ENCODE measurements at regions not wholly inside any gene's neighbourhood (a gene's known extent, or its start where the extent isn't known, plus 50 kb on each side); places are given as distances from the start of the nearest gene placed in this dataset.

- peak in 1 of 3 experiments; percentile 23 for TF ChIP-seq YY1 (IDR thresholded peaks at IDR 0.05; ENCODE audit: borderline replicate concordance in 1 of 3, control insufficient read depth in 1 of 3, extremely low read depth in 1 of 3, insufficient read depth in 3 of 3, insufficient read length in 1 of 3, insufficient replicate concordance in 2 of 3, low read depth in 1 of 3, low read length in 2 of 3)
- peak; percentile 58 for TF ChIP-seq RBBP5 (IDR thresholded peaks at IDR 0.05; ENCODE audit: borderline replicate concordance, insufficient read depth, low read length, poor library complexity, severe bottlenecking)
- TF ChIP-seq GABPB1 (CRISPR knock-in tag; IDR thresholded peaks at IDR 0.05) = no peak
- peak; percentile 63 for TF ChIP-seq CCNT2 (IDR thresholded peaks at IDR 0.05; ENCODE audit: borderline replicate concordance, extremely low read depth, insufficient read length, low read depth, low read length)
- no peak; a peak in 1 of 4 replicates for TF ChIP-seq ARNT (IDR thresholded peaks at IDR 0.05)
- TF ChIP-seq SIRT6 (IDR thresholded peaks at IDR 0.05; ENCODE audit: low read depth, low read length) = no peak
- TF ChIP-seq SRSF1 (IDR thresholded peaks at IDR 0.05; ENCODE audit: low read depth, low read length) = no peak
- 0 out of 2 replicates have a peak, but pooled peaks have one; percentile 31 for TF ChIP-seq CUX1 (CRISPR knock-in tag; IDR thresholded peaks at IDR 0.05)
- peak; percentile 91 for TF ChIP-seq ZNF197 (CRISPR knock-in tag; IDR thresholded peaks at IDR 0.05; ENCODE audit: low read depth)
- TF ChIP-seq MAZ (CRISPR knock-in tag; conservative IDR thresholded peaks at IDR 0.05 in 1 of 2, IDR thresholded peaks at IDR 0.05 in 1 of 2) = peak in 1 of 2 experiments; percentile 60; a peak in 1 of 4 replicates
- no peak for TF ChIP-seq HMGXB4 (CRISPR knock-in tag; IDR thresholded peaks at IDR 0.05)
- TF ChIP-seq KDM1A (IDR thresholded peaks at IDR 0.05) = peak in 1 of 2 experiments; percentile 65; a peak in 1 of 4 replicates
- TF ChIP-seq SMC3 (conservative IDR thresholded peaks at IDR 0.05; ENCODE audit: insufficient read depth, low read depth, low read length) = no peak
- TF ChIP-seq ZNF239 (CRISPR knock-in tag; IDR thresholded peaks at IDR 0.05) = 0 out of 2 replicates have a peak, but pooled peaks have one; percentile 34
- TF ChIP-seq NCOA1 (IDR thresholded peaks at IDR 0.05; ENCODE audit: low read depth) = 0 out of 2 replicates have a peak, but pooled peaks have one; percentile 58
- no peak for TF ChIP-seq CBFB (CRISPR knock-in tag; IDR thresholded peaks at IDR 0.05)
- no peak; the same call in 1 of the 2 replicates for TF ChIP-seq MYC (IDR thresholded peaks at IDR 0.05; ENCODE audit: low read depth, low read length)
- TF ChIP-seq MYC (CRISPR knock-in tag; IDR thresholded peaks at IDR 0.05; ENCODE audit: borderline replicate concordance, low read depth) = no peak
- no peak for TF ChIP-seq NUFIP1 (IDR thresholded peaks at IDR 0.05; ENCODE audit: partially characterized antibody)
These were observed 101.1 kb upstream of the JUN start (continued) for GRCh38 chr1:58884706-58885661.
